ENCODE measurements at regions not wholly inside any gene's neighbourhood (a gene's known extent, or its start where the extent isn't known, plus 50 kb on each side); places are given as distances from the start of the nearest gene placed in this dataset.

- DNase-seq (no peak), ATAC-seq (no peak)
- H3K27ac ChIP-seq: no peak overlapping the region
- no peak overlapping the region for H3K4me3 ChIP-seq
- no peaks in the 10 kb centered on the region for H3K36me3 ChIP-seq
- no peaks in the 10 kb centered on the region for H3K4me1 ChIP-seq
- 92 to 93% methylated on average over 1 of the region's 1 CpG for WGBS, 2 donors
- peaks cover 0 to 4% (median 0%) of the 10 kb centered on the region in 11 donors for H3K9me3 ChIP-seq
- intact Hi-C loops (cut with DNase I): no loop called here
- no peak for TF ChIP-seq CTCF (IDR thresholded peaks at IDR 0.05)
- no peaks in the 10 kb centered on the region for H3K27me3 ChIP-seq
These were observed 1031.6 kb upstream of the SEMA6D start for GRCh38 chr15:46685681-46686080.

- H3K27me3 ChIP-seq: no peaks in the 10 kb centered on the region
- TF ChIP-seq CTCF (IDR thresholded peaks at IDR 0.05): no peak
- no peak overlapping the region for H3K4me3 ChIP-seq
- DNase-seq: no peak
- no peak for ATAC-seq
- no peaks in the 10 kb centered on the region for H3K36me3 ChIP-seq
- H3K27ac ChIP-seq: no peak overlapping the region
- H3K9me3 ChIP-seq: no peaks in the 10 kb centered on the region
- H3K4me1 ChIP-seq: no peaks in the 10 kb centered on the region
- WGBS, 2 donors: 32 to 38% methylated on average over 1 of the region's 1 CpG
- intact Hi-C loops (cut with DNase I): no loop called here
These were observed 1021.0 kb upstream of the SEMA6D start for GRCh38 chr15:46696281-46696680.

- H3K4me3 ChIP-seq: no peak overlapping the region
- H3K36me3 ChIP-seq: no peaks in the 10 kb centered on the region
- no peaks in the 10 kb centered on the region for H3K4me1 ChIP-seq
- H3K9me3 ChIP-seq: peaks cover 0 to 12% (median 0%) of the 10 kb centered on the region in 11 donors
- no peak for TF ChIP-seq CTCF (IDR thresholded peaks at IDR 0.05)
- no peak for ATAC-seq
- intact Hi-C loops (cut with DNase I): no loop called here
- no peaks in the 10 kb centered on the region for H3K27me3 ChIP-seq
- no peak overlapping the region for H3K27ac ChIP-seq
- 86 to 91% methylated on average over 1 of the region's 1 CpG for WGBS, 2 donors
- no peak for DNase-seq
These were observed 1016.0 kb upstream of the SEMA6D start for GRCh38 chr15:46701346-46701745.

- H3K27me3 ChIP-seq: no peaks in the 10 kb centered on the region
- WGBS, 2 donors: 76 to 80% methylated on average over 4 of the region's 4 CpGs
These were observed 1015.4 kb upstream of the SEMA6D start for GRCh38 chr15:46701896-46702295.

More at GRCh38 chr15:46701896-46702295, 1015.4 kb upstream of the SEMA6D start:
- intact Hi-C loops (cut with DNase I): no loop called here
- H3K27ac ChIP-seq: no peak overlapping the region
- peaks cover 0 to 15% (median 0%) of the 10 kb centered on the region in 11 donors for H3K9me3 ChIP-seq
- H3K4me3 ChIP-seq: no peak overlapping the region
- TF ChIP-seq CTCF (IDR thresholded peaks at IDR 0.05): no peak
- no peaks in the 10 kb centered on the region for H3K4me1 ChIP-seq
- H3K36me3 ChIP-seq: no peaks in the 10 kb centered on the region
- no peak for DNase-seq
- ATAC-seq: no peak

Measured in heart right ventricle (tissue), 16 donors.